Ishikawa (cell line): ENCODE measurements at regions not wholly inside any gene's neighbourhood (a gene's known extent, or its start where the extent isn't known, plus 50 kb on each side); places are given as distances from the start of the nearest gene placed in this dataset.

Experiments
- CEBPB ChIP-seq: IDR thresholded peaks from 2 replicates; pipeline ENCODE4 v1.6.1; 2012
- CREB1 ChIP-seq: IDR thresholded peaks from 2 replicates; pipeline ENCODE4 v1.6.1; 2012; ENCODE audit warnings: low read depth
- EGR1 ChIP-seq: IDR thresholded peaks from 2 replicates; pipeline ENCODE4 v1.6.1; 2012
- EP300 ChIP-seq: IDR thresholded peaks from 2 replicates; pipeline ENCODE4 v1.6.1; 2012; ENCODE audit warnings: borderline replicate concordance
- FOXM1 ChIP-seq: IDR thresholded peaks from 2 replicates; pipeline ENCODE4 v1.6.1; 2012; ENCODE audit warnings: low read depth, borderline replicate concordance
- NFIC ChIP-seq: IDR thresholded peaks from 2 replicates; pipeline ENCODE4 v1.6.1; 2012
- RAD21 ChIP-seq: IDR thresholded peaks from 2 replicates; pipeline ENCODE4 v1.6.1; 2012; ENCODE audit warnings: low read depth
- REST ChIP-seq: IDR thresholded peaks from 2 replicates; pipeline ENCODE4 v1.6.1; 2012; ENCODE audit warnings: low read depth, mild to moderate bottlenecking
- TAF1 ChIP-seq: IDR thresholded peaks from 2 replicates; pipeline ENCODE4 v1.6.1; 2012; ENCODE audit warnings: low read depth, mild to moderate bottlenecking
- TCF12 ChIP-seq: IDR thresholded peaks from 2 replicates; pipeline ENCODE4 v1.6.1; 2012; ENCODE audit warnings: low read depth
- TEAD4 ChIP-seq: IDR thresholded peaks from 2 replicates; pipeline ENCODE4 v1.6.1; 2012
- YY1 ChIP-seq: IDR thresholded peaks from 2 replicates; pipeline ENCODE4 v1.6.1; 2012; ENCODE audit warnings: low read depth
- ZBTB7A ChIP-seq: IDR thresholded peaks from 2 replicates; pipeline ENCODE4 v1.6.1; 2012; ENCODE audit warnings: low read depth
- TF ChIP-seq, protein P1 (sequence below): IDR thresholded peaks from 2 replicates; pipeline ENCODE4 v1.6.1; 2012
- TF ChIP-seq, protein P2 (sequence below): IDR thresholded peaks from 2 replicates; pipeline ENCODE4 v1.6.1; 2012

GRCh38 chr3:171967137-171967783 is 72.1 kb upstream of the FNDC3B start:
- TF ChIP-seq CEBPB, result peak; percentile 65
- TF ChIP-seq, protein P1, sequence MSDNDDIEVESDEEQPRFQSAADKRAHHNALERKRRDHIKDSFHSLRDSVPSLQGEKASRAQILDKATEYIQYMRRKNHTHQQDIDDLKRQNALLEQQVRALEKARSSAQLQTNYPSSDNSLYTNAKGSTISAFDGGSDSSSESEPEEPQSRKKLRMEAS, result no peak

DNA sequence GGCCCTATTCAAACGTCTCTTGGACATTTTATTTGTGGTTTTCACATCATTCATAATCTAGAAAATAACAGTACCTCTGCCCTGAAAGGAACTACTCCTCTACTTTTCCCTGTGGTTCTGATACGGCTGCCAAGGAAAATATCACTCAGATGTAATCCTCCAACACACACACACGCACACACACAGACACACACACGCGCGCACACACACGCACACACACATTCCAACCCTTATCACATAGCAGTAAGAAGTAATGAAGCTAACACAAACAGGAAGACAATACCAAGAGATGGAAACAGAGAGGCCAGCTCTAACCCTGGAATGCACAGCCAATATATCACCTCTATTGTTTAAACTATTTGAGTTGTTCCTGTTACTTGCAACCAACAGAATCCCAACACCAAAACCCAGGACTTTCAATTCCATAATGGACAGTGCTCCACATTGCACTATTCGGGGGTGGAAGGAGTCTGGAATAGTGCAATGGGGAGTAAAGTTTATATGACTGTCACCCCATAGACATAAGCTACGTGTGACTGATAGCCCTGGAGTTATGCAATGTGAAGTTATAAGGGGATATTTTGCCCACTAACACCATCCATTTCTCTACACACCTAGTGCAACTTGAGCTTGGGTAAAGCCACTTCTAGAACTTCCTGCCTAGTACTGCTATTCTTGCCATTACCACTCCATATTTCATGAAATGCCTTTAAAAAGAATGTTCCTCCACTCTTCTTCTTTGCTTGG is 71.3 kb upstream of the FNDC3B start:
- TF ChIP-seq RAD21 (no peak), YY1 (no peak), NFIC (no peak), EP300 (no peak), CREB1 (no peak), TCF12 (no peak), CEBPB (no peak), ZBTB7A (no peak), EGR1 (no peak), TEAD4 (no peak), REST (no peak), FOXM1 (no peak)
- TF ChIP-seq, protein P1, result no peak
- TF ChIP-seq, protein P2, sequence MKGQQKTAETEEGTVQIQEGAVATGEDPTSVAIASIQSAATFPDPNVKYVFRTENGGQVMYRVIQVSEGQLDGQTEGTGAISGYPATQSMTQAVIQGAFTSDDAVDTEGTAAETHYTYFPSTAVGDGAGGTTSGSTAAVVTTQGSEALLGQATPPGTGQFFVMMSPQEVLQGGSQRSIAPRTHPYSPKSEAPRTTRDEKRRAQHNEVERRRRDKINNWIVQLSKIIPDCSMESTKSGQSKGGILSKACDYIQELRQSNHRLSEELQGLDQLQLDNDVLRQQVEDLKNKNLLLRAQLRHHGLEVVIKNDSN, result no peak

GRCh38 chr3:171970301-171970788 is 69.0 kb upstream of the FNDC3B start:
- TF ChIP-seq, protein P1, result no peak
- no peak for TF ChIP-seq YY1

- no peak for TF ChIP-seq CEBPB
- TF ChIP-seq FOXM1, result no peak
- TF ChIP-seq YY1, result no peak
- TF ChIP-seq TCF12, result no peak
- TF ChIP-seq REST, result no peak
- no peak for TF ChIP-seq EP300
- TF ChIP-seq TEAD4, result no peak
- no peak for TF ChIP-seq ZBTB7A
Observed at GRCh38 chr3:171971919-171972514, 67.4 kb upstream of the FNDC3B start.

DNA sequence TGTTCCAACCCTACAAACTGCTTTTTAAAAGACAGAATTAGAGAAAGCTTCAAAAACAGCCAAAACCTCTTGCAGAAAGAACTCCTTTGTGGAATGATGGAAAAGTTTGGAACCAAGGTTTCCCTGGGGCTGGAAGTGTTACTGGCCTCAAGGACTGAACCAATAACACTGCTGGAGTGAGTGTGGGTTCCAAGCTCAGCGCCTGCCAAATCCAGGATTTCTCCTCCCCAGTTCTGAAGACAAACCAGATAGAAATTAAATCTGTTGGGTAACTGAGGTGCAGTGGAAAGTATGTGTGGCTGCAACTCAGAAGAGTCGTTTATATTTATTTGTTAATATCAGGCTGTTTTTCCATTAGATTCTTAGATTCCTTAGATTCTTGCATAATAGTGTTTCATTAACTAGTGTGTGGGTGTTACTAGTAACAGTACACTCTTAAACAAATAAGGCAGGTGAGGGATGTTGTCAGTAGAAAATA is 66.5 kb upstream of the FNDC3B start:
- TF ChIP-seq ZBTB7A, result no peak
- TF ChIP-seq TEAD4, result 0 out of 2 replicates have a peak, but pooled peaks have one; percentile 23
- no peak for TF ChIP-seq TCF12
- TF ChIP-seq REST, result no peak
- no peak for TF ChIP-seq YY1
- TF ChIP-seq TAF1, result no peak
